ENCODE measurements at regions not wholly inside any gene's neighbourhood (a gene's known extent, or its start where the extent isn't known, plus 50 kb on each side); places are given as distances from the start of the nearest gene placed in this dataset.

DNA sequence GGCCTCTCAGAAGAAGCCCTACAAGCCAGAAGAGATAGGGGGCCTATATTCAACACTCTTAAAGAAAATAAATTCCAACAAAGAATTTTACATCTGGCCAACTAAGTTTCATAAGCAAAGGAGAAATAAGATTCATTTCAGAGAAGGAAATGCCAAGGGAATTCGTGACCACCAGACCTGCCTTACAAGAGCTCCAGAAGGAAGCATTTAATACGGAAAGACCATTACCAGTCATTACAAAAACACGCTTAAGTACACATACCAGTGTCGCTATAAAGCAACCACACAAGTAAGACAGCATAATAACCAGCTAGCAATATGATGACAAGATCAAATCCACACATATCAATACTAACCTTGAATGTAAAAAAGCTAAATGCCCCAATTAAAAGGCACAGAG, 704.9 kb upstream of the CHRM3 start:
- TF ChIP-seq, protein P1, sequence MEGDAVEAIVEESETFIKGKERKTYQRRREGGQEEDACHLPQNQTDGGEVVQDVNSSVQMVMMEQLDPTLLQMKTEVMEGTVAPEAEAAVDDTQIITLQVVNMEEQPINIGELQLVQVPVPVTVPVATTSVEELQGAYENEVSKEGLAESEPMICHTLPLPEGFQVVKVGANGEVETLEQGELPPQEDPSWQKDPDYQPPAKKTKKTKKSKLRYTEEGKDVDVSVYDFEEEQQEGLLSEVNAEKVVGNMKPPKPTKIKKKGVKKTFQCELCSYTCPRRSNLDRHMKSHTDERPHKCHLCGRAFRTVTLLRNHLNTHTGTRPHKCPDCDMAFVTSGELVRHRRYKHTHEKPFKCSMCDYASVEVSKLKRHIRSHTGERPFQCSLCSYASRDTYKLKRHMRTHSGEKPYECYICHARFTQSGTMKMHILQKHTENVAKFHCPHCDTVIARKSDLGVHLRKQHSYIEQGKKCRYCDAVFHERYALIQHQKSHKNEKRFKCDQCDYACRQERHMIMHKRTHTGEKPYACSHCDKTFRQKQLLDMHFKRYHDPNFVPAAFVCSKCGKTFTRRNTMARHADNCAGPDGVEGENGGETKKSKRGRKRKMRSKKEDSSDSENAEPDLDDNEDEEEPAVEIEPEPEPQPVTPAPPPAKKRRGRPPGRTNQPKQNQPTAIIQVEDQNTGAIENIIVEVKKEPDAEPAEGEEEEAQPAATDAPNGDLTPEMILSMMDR (IDR thresholded peaks at IDR 0.05; ENCODE audit: borderline replicate concordance, insufficient read depth, low read depth, low read length): no peak
- no peak overlapping the region for H3K4me3 ChIP-seq (ENCODE audit: low read depth, low read length)

DNA sequence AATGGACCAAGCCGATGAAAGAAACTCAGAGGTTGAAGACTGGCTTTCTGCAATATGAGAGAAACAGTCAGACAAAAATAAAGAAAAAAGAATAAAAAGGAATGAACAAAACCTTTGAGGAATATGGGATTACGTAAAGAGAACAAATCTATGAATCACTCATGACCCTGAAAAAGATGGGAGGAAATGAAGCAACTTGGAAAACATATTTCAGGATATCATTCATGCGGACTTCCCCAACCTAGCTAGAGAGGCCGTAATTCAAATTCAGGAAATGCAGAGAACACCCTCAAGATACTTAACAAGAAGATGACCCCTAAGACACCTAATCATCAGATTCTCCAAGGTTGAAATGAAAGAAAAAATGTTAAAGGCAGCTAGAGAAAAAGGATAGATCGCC, 705.3 kb upstream of the CHRM3 start:
- H3K4me3 ChIP-seq (ENCODE audit: low read depth, low read length): no peak overlapping the region
- TF ChIP-seq, protein P1 (IDR thresholded peaks at IDR 0.05; ENCODE audit: borderline replicate concordance, insufficient read depth, low read depth, low read length): no peak

DNA sequence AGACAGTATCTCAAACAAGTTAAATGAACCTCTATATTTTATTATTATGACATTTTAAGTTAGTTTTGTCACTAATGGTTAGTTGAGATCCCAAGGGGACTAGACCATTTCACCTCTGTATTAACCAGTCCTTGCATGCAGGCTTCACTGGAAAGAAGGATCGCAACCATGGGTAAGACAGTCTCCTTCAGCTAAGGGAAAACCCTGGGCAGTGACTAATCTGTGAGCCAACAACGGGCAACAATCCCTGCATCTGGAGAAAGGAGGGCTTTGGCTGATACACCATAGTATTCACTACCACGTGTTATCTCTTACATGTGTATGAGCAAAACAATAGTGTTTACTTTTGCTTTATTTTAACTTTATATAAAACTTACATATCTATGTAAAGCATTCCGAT, 708.8 kb upstream of the CHRM3 start:
- TF ChIP-seq, protein P1 (IDR thresholded peaks at IDR 0.05; ENCODE audit: borderline replicate concordance, insufficient read depth, low read depth, low read length): no peak
- no peak overlapping the region for H3K4me3 ChIP-seq (ENCODE audit: low read depth, low read length)

DNA sequence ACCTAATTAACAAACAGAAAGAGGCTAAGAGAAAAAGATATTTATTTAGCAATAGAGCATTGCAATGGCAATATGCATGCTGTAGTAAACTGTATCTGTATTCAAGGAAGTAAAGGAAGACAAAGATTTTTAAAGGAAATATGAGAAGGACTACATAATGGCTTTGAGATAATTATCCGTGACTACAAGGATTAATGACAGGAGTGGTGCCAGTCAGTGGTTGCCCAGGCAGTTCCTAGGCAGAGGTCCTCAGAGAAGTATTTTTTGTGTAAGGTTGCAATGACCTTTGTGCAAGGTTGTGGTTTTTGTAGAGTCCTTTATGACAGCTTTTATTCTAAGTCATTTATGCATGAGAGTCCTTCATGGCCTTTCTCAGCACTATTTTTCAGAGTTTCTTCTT, 711.1 kb upstream of the CHRM3 start:
- H3K4me3 ChIP-seq (ENCODE audit: low read depth, low read length): no peak overlapping the region
- TF ChIP-seq, protein P1 (IDR thresholded peaks at IDR 0.05; ENCODE audit: borderline replicate concordance, insufficient read depth, low read depth, low read length): no peak

DNA sequence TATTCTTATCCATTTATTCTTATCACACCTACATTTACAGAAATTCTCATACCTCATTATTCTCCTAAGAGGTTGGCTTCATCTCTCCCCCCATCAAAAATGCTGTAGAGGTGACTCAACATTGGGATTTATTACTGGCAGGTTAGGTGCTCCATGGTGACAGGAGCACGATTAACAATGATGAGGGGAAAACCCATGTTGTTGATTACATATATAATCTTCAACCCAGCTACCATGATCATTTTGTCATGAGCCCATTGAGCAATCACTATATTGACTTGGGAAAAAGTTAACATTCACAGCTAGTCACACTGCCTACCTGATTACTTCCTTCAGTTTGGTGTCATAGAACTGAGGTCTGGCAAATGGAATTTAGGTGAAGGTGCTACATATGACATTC, 712.1 kb upstream of the CHRM3 start:
- H3K4me3 ChIP-seq (ENCODE audit: low read depth, low read length): no peak overlapping the region
- TF ChIP-seq, protein P1 (IDR thresholded peaks at IDR 0.05; ENCODE audit: borderline replicate concordance, insufficient read depth, low read depth, low read length): no peak

DNA sequence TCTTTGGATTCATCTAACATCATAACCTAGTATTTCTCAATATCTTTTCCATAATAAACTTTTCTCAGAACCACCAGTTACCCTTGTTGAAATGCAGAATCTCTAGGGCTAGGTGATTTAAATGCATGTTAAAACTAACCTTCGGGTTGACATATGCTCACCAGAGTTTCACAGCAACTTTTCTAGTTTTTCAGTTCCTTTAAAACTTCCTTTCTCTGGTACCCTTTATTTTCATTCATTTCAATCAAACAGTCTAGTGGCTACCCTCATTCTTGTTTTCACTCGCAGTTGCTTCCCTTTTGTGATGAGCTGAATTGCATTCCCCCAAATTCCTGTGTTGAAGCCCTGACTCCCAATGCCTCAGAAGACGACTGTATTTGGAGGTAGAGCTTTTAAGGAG, 712.8 kb upstream of the CHRM3 start:
- no peak overlapping the region for H3K4me3 ChIP-seq (ENCODE audit: low read depth, low read length)
- TF ChIP-seq, protein P1 (IDR thresholded peaks at IDR 0.05; ENCODE audit: borderline replicate concordance, insufficient read depth, low read depth, low read length): no peak

DNA sequence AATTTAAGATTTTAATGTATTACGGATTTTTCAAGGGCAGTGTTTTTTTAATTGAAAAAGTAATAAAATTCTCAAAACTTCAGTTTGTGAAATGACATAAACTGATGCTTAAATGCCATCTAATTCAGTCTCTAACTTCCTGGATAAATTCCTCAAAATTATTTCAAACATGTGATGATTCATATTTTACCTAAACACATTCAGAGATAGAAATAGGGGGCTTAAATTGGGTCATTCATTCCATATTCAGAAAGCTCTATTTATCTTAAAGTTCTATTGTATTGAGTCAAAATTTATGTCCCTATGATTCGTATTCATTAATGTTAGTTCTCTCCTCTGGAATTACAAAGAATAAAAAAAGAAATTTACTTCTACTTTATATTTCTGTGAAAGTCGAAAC, 713.6 kb upstream of the CHRM3 start:
- TF ChIP-seq, protein P1 (IDR thresholded peaks at IDR 0.05; ENCODE audit: borderline replicate concordance, insufficient read depth, low read depth, low read length): no peak
- H3K4me3 ChIP-seq (ENCODE audit: low read depth, low read length): no peak overlapping the region

All from GM12875 (cell line).